Fibroblast of mammary gland (primary cell): ENCODE measurements at regions not wholly inside any gene's neighbourhood (a gene's known extent, or its start where the extent isn't known, plus 50 kb on each side); places are given as distances from the start of the nearest gene placed in this dataset.

Experiments
- DNase-seq: peaks from one replicate; pipeline ENCODE4 v3.0.0-alpha.2; 2010; ENCODE audit warnings: low read depth
- H3K4me3 ChIP-seq: 2 replicates; pipeline ENCODE4 v1.5.1; 2011; ENCODE audit warnings: low read depth, mild to moderate bottlenecking, low read length, moderate library complexity; ENCODE audit not compliant: control insufficient read depth
- CTCF ChIP-seq: conservative IDR thresholded peaks from 2 replicates; pipeline ENCODE4 v1.5.1; 2011; ENCODE audit warnings: low read depth, low read length, inconsistent platforms; ENCODE audit not compliant: control insufficient read depth, insufficient read depth

- DNase-seq, result no peak
- no peak for TF ChIP-seq CTCF
- no peak overlapping the region for H3K4me3 ChIP-seq
Measured at GRCh38 chr7:35526645-35527044, 168.3 kb downstream of the HERPUD2 start.

GRCh38 chr7:35524112-35524804, 170.7 kb downstream of the HERPUD2 start:
- DNase-seq, result no peak
- TF ChIP-seq CTCF, result no peak
- H3K4me3 ChIP-seq, result no peak overlapping the region

- H3K4me3 ChIP-seq, result no peak overlapping the region
- DNase-seq, result no peak
- TF ChIP-seq CTCF, result no peak
Measured at GRCh38 chr7:35523292-35523691, 171.6 kb downstream of the HERPUD2 start.

- no peak for TF ChIP-seq CTCF
- no peak overlapping the region for H3K4me3 ChIP-seq
- no peak for DNase-seq
Measured at GRCh38 chr7:35522697-35523096, 172.2 kb downstream of the HERPUD2 start.

- no peak overlapping the region for H3K4me3 ChIP-seq
- TF ChIP-seq CTCF, result no peak
- DNase-seq, result no peak
Measured at GRCh38 chr7:35521941-35522340, 173.0 kb downstream of the HERPUD2 start.

GRCh38 chr7:35520810-35521625, 173.9 kb downstream of the HERPUD2 start:
- no peak for DNase-seq
- H3K4me3 ChIP-seq, result no peak overlapping the region
- no peak for TF ChIP-seq CTCF
